Heart left ventricle (tissue), 13 donors: ENCODE measurements at regions not wholly inside any gene's neighbourhood (a gene's known extent, or its start where the extent isn't known, plus 50 kb on each side); places are given as distances from the start of the nearest gene placed in this dataset.

Experiments
- POLR2A ChIP-seq, 2 donors: fragments of 450-650 bp; IDR thresholded peaks; one replicate each; pipeline ENCODE4 v1.6.1; 2017; ENCODE audit warnings: antibody characterized with exemption in 2 of 2, mild to moderate bottlenecking in 2 of 2, moderate library complexity in 2 of 2
- TF ChIP-seq, protein P1 (sequence below), 12 donors: fragments of 200-600 bp; sonication (generic) in 4 of 12; IDR thresholded peaks; one replicate each; pipeline versions ENCODE4 v1.5.0 to v1.8.0; 2018 to 2022; ENCODE audit warnings: antibody characterized with exemption in 12 of 12, mild to moderate bottlenecking in 5 of 12
- donor health status: ischemic (EF 13 %, LVEDD 7.1; RV severe dilation, severe dysfunction).
- donor health status: DM: no; HTN: yes; CAD: no.
- donor health status: DM: no; HTN: no; CAD: no.
- donor health status: ischemic (EF 25% LVEDD 6.9; RV normal size, moderate dysfunction).
- donor health status: ischemic (EF 25% LVEDD 5.7; RV mildly dilated, moderate dysfunction).
- donor health status: ischemic (EF 35%, LVEDD 5.7; RV mildly dilated, moderate dysfunction).
- donor health status: nonischemic (EF 11% LVEDD 7.7; RV severe dilation, severe dysfunction).
- donor health status: DM: yes; HTN: yes; CAD: no.
- donor health status: PGD.
- donor health status: ischemic (EF 29% LVEDD 5.4; RV normal size, mild dysfunction).
- donor health status: nonischemic (EF 23%, LVEDD 6.1; RV moderate dilation, normal function).

DNA sequence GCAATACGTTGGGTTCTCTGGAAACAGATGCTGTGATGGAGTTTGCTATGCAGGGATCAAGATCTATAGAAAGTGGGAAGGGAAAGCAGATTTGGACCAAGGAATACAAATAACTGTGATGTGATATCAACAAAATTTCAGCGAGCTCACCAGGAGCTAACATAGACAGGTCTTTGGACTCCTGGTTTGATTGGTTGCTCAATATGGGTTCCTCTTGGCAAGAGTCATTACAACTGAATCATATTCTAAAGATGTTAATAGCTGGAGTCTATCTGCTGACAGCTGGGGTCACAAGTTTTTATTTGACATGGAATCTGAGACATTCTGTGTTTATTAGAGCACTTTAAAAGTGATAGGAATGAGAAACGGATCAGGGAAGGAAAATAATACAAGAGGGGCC, 637.6 kb upstream of the GNPDA2 start:
- TF ChIP-seq, protein P1, sequence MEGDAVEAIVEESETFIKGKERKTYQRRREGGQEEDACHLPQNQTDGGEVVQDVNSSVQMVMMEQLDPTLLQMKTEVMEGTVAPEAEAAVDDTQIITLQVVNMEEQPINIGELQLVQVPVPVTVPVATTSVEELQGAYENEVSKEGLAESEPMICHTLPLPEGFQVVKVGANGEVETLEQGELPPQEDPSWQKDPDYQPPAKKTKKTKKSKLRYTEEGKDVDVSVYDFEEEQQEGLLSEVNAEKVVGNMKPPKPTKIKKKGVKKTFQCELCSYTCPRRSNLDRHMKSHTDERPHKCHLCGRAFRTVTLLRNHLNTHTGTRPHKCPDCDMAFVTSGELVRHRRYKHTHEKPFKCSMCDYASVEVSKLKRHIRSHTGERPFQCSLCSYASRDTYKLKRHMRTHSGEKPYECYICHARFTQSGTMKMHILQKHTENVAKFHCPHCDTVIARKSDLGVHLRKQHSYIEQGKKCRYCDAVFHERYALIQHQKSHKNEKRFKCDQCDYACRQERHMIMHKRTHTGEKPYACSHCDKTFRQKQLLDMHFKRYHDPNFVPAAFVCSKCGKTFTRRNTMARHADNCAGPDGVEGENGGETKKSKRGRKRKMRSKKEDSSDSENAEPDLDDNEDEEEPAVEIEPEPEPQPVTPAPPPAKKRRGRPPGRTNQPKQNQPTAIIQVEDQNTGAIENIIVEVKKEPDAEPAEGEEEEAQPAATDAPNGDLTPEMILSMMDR (IDR thresholded peaks at IDR 0.05) = no peak
- TF ChIP-seq POLR2A (IDR thresholded peaks at IDR 0.05) = no peak
